ENCODE measurements at regions not wholly inside any gene's neighbourhood (a gene's known extent, or its start where the extent isn't known, plus 50 kb on each side); places are given as distances from the start of the nearest gene placed in this dataset.

- Histone ChIP-seq H3K36me3 (ENCODE audit: low read depth, low read length) (no peaks in the 10 kb centered on the region), H3K27ac (ENCODE audit: low read length) (no peak overlapping the region), H3K9me3 (ENCODE audit: low read length) (no peaks in the 10 kb centered on the region), H3K27me3 (ENCODE audit: low read length) (no peaks in the 10 kb centered on the region), H3K9ac (ENCODE audit: low read length) (no peak overlapping the region), H4K20me1 (ENCODE audit: low read length) (no peaks in the 10 kb centered on the region), H3K9me2 (replicated peaks; ENCODE audit: low read length) (no peaks in the 10 kb centered on the region), H3K4me2 (ENCODE audit: low read length) (no peak overlapping the region), H3K4me3 (ENCODE audit: low read length) (no peak overlapping the region), H3F3A (ENCODE audit: low read length, unreplicated experiment) (no peaks in the 10 kb centered on the region), H3K4me1 (ENCODE audit: insufficient read depth, low read length) (no peaks in the 10 kb centered on the region), H2AFZ (ENCODE audit: low read length) (no peak overlapping the region), H3K79me2 (ENCODE audit: low read length) (no peaks in the 10 kb centered on the region)
- POLR2A ChIA-PET (ENCODE audit: unreplicated experiment): no interaction called here
- ATAC-seq (no peak), DNase-seq (no peak)
- CTCF ChIA-PET: no interaction called here
- BruUV-seq (replicated peaks): no TSS peak
- intact Hi-C loops (cut with micrococcal nuclease): no loop called here
- TF ChIP-seq, protein P1, sequence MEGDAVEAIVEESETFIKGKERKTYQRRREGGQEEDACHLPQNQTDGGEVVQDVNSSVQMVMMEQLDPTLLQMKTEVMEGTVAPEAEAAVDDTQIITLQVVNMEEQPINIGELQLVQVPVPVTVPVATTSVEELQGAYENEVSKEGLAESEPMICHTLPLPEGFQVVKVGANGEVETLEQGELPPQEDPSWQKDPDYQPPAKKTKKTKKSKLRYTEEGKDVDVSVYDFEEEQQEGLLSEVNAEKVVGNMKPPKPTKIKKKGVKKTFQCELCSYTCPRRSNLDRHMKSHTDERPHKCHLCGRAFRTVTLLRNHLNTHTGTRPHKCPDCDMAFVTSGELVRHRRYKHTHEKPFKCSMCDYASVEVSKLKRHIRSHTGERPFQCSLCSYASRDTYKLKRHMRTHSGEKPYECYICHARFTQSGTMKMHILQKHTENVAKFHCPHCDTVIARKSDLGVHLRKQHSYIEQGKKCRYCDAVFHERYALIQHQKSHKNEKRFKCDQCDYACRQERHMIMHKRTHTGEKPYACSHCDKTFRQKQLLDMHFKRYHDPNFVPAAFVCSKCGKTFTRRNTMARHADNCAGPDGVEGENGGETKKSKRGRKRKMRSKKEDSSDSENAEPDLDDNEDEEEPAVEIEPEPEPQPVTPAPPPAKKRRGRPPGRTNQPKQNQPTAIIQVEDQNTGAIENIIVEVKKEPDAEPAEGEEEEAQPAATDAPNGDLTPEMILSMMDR (conservative IDR thresholded peaks at IDR 0.05; ENCODE audit: low read depth, low read length): no peak
- TF ChIP-seq EZH2phosphoT487 (IDR thresholded peaks at IDR 0.05; ENCODE audit: borderline replicate concordance, low read length) (no peak), EZH2 (IDR thresholded peaks at IDR 0.05; ENCODE audit: low read length, unreplicated experiment) (no peak)
Observed at GRCh38 chr13:92938486-92939020, 288.1 kb upstream of the GPC6 start.

GRCh38 chr13:92941167-92941566, 285.4 kb upstream of the GPC6 start:
- POLR2A ChIA-PET (ENCODE audit: unreplicated experiment): no interaction called here
- CTCF ChIA-PET: no interaction called here
- no peaks in the 10 kb centered on the region for H3F3A ChIP-seq (ENCODE audit: low read length, unreplicated experiment)
- H3K9me2 ChIP-seq (replicated peaks; ENCODE audit: low read length): no peaks in the 10 kb centered on the region
- no TSS peak for BruUV-seq (replicated peaks)
- H3K4me1 ChIP-seq (ENCODE audit: insufficient read depth, low read length): no peaks in the 10 kb centered on the region
- intact Hi-C loops (cut with micrococcal nuclease): no loop called here
- H2AFZ ChIP-seq (ENCODE audit: low read length): no peak overlapping the region
- H4K20me1 ChIP-seq (ENCODE audit: low read length): no peaks in the 10 kb centered on the region
- ATAC-seq (no peak), DNase-seq (no peak)
- no peak overlapping the region for H3K27ac ChIP-seq (ENCODE audit: low read length)
- no peaks in the 10 kb centered on the region for H3K79me2 ChIP-seq (ENCODE audit: low read length)
- no peaks in the 10 kb centered on the region for H3K9me3 ChIP-seq (ENCODE audit: low read length)
- no peak overlapping the region for H3K9ac ChIP-seq (ENCODE audit: low read length)
- H3K4me3 ChIP-seq (ENCODE audit: low read length): no peak overlapping the region
- H3K36me3 ChIP-seq (ENCODE audit: low read depth, low read length): no peaks in the 10 kb centered on the region
- TF ChIP-seq EZH2 (IDR thresholded peaks at IDR 0.05; ENCODE audit: low read length, unreplicated experiment): no peak
- TF ChIP-seq EZH2phosphoT487 (IDR thresholded peaks at IDR 0.05; ENCODE audit: borderline replicate concordance, low read length): no peak
- TF ChIP-seq, protein P1 (conservative IDR thresholded peaks at IDR 0.05; ENCODE audit: low read depth, low read length): no peak
- no peaks in the 10 kb centered on the region for H3K27me3 ChIP-seq (ENCODE audit: low read length)
- H3K4me2 ChIP-seq (ENCODE audit: low read length): no peak overlapping the region

DNA sequence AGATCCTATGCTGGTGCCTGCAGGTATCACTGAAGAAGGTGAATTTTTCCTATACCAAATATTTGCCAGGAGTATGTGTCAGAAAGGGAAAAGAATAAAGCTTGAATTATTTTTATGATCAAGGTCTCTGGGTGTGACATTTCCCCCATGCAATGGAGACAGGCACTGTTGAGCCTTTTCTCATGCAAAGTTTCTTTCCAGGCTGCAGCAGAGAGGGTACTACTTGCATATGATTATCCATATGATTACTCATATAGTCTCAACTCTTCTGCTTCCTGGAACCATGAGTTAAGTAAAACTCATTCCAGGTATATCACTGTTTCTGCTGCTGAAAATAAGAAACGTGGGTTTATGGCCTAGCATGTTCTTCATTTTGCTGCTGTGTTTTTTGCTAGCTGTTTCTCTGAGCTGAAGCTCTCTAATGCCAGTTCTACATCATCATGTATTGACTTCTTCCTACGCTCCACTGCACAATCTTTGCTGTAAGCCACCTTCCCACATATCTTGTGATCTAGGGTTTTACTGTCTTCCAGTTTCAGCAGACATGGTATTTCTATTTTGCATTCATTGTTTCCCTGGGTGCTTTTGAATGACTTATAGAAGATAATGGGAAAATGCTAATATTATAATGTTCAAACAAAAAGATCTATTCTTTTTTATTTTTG, 278.7 kb upstream of the GPC6 start:
- intact Hi-C loops (cut with micrococcal nuclease): no loop called here
- no peaks in the 10 kb centered on the region for H3K4me1 ChIP-seq (ENCODE audit: insufficient read depth, low read length)
- CTCF ChIA-PET: no interaction called here
- H3K79me2 ChIP-seq (ENCODE audit: low read length): no peaks in the 10 kb centered on the region
- no peaks in the 10 kb centered on the region for H3K9me2 ChIP-seq (replicated peaks; ENCODE audit: low read length)
- no peak overlapping the region for H3K27ac ChIP-seq (ENCODE audit: low read length)
- ATAC-seq (no peak), DNase-seq (no peak)
- no peak overlapping the region for H3K9ac ChIP-seq (ENCODE audit: low read length)
- no peak overlapping the region for H3K4me3 ChIP-seq (ENCODE audit: low read length)
- POLR2A ChIA-PET (ENCODE audit: unreplicated experiment): no interaction called here
- H2AFZ ChIP-seq (ENCODE audit: low read length): no peak overlapping the region
- H4K20me1 ChIP-seq (ENCODE audit: low read length): no peaks in the 10 kb centered on the region
- H3K36me3 ChIP-seq (ENCODE audit: low read depth, low read length): no peaks in the 10 kb centered on the region
- TF ChIP-seq, protein P1 (conservative IDR thresholded peaks at IDR 0.05; ENCODE audit: low read depth, low read length): no peak
- TF ChIP-seq EZH2 (IDR thresholded peaks at IDR 0.05; ENCODE audit: low read length, unreplicated experiment): no peak
- no peak for TF ChIP-seq EZH2phosphoT487 (IDR thresholded peaks at IDR 0.05; ENCODE audit: borderline replicate concordance, low read length)
- H3F3A ChIP-seq (ENCODE audit: low read length, unreplicated experiment): no peaks in the 10 kb centered on the region
- BruUV-seq (replicated peaks): no TSS peak
- H3K9me3 ChIP-seq (ENCODE audit: low read length): no peaks in the 10 kb centered on the region
- H3K27me3 ChIP-seq (ENCODE audit: low read length): no peaks in the 10 kb centered on the region
- H3K4me2 ChIP-seq (ENCODE audit: low read length): no peak overlapping the region

All from PC-3 (cell line).